ENCODE measurements at regions not wholly inside any gene's neighbourhood (a gene's known extent, or its start where the extent isn't known, plus 50 kb on each side); places are given as distances from the start of the nearest gene placed in this dataset.

GRCh38 chr15:39041979-39042495 is 477.4 kb upstream of the RASGRP1 start:
- no peak for DNase-seq

DNA sequence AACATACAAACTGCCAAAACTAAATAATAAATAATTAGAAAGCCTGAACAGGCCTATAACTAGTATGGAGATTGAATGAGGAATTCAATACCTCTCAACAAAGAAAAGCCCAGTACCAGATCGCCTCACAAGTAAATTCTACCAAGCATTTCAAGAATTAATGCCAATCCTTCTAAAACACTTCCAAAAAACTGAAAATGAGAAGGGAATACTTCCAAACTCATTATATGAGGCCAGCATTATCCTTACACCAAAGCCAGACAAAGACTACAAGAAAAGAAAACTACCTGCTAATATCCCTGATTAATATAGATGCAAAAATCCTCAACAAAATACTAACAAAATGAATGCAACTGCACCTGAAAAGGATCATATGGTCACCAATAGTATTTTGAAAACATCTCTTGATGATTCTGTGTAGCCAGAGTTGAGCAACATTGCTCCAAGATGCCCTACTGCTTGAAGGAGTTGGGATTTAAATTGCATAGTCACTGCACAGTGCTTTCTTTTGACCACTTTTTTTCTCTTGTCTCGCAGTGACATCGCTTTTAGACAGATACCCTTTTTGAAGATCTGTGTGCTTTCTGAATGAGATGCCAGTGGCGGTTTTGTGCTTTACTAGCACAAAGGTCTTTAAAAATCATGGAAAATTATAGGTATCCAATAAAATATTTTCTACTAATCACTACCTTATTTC is 487.2 kb upstream of the RASGRP1 start:
- no peak for DNase-seq

DNA sequence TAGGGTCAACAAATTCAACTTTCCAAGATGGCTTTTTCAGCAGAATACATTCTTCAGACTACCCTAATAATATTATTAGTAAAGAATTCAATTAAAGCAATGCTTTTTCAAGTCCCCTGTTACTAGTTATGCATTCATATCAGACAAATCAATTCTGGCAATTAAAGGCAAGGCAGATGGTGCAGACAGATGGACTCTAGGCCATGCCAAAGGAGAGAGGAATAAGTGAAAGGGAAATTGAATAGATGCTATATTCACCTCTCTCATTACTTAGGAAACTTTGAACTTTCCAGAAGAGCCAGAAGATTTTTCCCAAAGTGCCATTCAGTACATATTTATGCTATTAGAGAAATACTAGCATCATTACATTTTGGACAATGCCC is 487.7 kb upstream of the RASGRP1 start:
- DNase-seq: no peak

DNA sequence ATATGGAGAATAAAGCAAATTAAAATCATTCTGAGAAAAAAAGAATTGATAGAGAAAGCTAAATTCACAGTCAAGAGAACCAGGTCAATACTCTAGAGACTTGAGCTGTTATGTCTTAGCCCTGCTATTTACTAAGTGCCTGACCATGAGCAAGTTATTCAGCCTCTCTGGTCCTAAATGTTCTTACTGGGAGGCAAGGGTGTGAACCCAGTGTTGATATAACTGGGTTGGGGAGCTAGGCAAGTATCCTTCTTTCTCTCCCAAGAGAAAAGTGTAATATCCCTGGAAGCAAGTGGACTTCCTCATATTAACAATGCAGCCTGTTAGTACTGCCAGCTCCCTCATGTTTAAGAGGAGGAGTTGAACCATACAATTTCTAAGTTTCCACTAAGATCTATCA is 488.9 kb upstream of the RASGRP1 start:
- no peak for DNase-seq

DNA sequence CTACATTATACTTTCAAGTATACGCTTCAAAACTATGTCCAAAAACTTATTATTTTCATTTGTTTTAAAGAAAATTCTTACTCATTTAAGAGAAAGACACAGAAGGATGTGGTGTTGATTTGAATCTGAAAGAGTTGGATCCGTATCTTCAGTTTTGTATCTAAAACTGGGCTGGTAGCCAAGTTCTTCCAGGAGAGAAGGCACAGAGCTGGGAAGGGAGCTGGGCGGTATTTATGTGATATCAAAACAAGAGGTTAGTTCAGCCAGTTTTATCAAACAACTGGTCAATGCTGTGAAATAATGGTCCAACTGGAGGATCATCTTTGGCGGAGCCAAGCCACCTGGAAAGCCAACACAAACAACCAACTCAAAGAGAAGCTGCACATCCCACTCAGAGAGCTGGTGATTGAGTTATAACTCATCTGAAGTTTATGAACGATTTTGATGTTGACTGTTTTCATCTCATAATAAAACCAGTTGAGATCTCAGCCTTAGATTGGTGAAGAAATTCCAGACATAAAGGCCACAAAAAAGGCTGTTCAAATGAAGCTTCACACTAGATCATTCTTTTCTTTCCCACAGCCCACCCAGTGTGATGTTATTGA is 489.6 kb upstream of the RASGRP1 start:
- DNase-seq: no peak

GRCh38 chr15:39056357-39056756 is 491.7 kb upstream of the RASGRP1 start:
- DNase-seq: no peak

DNA sequence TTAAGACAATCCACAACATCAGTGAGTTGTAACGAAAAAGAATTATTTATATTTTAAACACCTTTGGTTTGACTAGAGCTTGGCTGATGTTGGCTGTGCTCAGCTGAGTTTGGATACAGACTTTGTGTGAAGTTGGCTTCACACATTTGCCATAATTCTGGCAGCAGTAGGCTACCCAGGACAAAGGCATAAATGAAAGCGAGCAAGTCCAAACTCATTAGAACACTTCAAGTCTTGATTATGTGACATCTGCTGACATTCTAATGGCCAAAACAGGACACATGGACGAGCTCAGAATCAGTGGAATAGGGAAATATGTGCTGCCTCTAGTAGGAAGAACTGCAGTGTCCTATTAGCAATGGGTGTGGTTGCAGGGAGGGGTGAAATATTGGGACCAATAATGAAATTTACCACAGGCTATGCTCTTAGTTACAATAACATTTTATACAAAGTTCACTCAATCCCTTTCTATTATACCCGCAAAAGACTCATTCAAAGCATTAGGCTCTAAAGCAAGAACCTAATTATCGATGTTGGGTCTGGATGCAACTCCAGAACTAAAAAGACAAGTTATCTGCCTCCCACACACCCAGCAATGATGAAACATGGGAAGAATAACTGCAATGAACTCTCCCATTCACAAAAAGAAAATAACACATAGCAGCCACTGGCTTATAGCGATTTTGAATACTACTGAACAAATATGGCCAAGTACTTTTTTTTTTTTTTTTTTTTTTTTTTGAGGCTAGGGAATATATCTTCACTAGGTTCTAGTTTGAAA is 493.9 kb upstream of the RASGRP1 start:
- no peak for DNase-seq

DNA sequence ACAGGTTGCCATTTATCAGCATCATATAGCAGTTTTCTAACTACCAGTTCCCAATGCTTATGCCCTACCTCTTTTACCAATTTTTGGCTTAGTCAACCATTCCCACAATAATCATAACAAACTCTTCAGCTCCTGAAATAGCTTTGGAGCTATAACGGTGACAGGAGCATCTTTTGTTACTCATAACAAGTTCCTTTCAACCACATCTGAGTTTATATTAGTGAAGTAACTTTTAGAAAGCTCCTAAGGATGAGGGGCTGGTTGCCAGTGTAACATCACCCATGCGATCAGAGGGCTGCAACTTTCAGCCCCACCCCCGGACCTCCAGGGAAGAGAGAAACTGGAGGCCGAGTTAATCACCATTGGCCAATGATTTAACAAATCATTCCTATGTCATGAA is 495.3 kb upstream of the RASGRP1 start:
- DNase-seq: no peak

DNA sequence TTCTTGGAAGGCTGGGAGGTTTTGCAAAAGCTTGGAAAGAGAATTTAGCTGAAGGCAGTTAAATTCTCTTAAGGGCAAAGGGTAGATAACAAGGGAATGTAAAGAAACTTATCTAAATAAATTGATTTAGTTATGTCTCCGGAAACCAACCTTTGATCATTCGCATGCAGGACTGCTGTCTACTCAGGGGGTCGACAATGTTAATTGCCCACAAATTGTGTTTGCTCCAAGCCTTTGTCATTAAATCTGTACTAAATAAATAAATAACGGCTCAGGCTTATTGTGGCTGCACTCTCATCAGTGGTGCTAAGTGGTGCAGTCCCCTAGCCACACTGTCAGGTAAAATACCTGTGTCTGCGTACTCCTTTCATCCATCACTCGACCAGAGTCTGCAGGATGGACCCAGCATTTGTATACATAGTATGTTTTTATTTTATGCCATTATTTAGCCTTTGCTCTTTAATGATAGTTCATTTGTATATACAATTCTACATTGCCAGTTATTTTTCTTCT is 497.4 kb upstream of the RASGRP1 start:
- DNase-seq: no peak

GRCh38 chr15:39066677-39067076 is 502.1 kb upstream of the RASGRP1 start:
- no peak for DNase-seq

DNA sequence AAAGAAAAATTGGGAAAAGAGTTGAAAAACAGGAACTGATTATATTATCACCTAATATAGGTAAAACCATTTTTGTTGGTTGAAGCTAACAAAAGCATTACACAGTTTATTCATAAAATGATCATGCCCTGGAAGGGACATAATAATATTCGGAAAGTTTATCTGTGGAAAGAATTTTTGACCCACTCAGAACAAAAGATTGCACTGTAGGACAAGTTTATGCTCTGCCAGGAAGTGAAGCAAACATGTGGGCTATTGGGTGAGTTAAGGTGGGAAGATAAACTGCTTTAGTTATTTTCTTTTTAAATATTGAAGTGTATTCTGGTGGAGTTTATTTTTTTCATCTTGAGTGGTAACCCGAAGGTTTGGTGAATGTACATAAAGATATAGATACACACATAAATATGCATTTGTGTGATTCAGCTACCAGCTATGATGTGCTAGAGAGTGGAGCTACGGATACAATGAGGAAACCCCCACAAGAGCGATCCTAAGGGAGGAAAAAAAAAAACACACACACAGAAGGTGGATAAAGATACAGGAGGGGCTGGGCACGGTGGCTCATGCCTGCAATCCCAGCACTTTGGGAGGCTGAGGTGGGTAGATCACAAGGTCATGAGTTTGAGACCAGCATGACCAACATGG is 506.4 kb upstream of the THBS1 start:
- no peak for DNase-seq

DNA sequence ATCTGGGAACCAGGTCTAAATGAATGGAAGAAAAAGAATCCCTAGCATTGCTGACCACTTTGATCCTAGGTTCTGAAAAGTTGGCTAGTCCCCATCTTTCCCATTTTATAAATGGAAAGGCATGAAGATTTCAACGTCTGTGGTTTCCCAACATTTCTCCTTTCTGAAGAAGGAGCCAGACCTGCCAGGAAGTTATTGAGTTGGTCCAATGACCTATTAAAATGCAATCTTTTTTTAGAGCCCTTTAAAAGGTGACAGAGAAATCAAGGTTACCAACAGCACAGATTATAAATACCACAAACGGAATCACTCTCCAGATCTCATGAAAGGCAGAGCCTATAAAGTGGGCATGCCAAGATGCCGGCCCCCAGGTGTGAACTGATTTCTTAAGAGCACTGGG is 505.6 kb upstream of the THBS1 start:
- DNase-seq: no peak

GRCh38 chr15:39075756-39076341 is 505.0 kb upstream of the THBS1 start:
- DNase-seq: no peak

DNA sequence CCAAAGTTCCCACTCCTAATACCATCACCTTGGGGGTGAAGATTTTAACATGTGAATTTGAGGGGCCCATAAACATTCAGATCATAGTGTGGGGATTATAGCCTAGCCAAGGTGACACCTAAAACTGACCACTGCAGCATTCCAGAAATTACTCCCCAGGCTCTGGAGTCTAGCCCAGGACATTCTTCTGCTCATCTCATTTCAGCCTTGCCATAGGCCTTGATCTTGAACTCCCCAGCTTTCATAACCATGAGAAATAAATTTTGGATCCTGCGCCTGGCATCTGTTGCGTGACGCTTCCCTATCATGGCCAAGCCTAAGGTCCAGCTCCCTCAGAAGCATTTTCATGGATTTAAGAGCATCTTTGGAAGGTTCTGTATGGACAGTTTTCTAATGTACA is 502.9 kb upstream of the THBS1 start:
- DNase-seq: no peak

GRCh38 chr15:39079296-39079847 is 501.5 kb upstream of the THBS1 start:
- peak; percentile 45 for DNase-seq

DNA sequence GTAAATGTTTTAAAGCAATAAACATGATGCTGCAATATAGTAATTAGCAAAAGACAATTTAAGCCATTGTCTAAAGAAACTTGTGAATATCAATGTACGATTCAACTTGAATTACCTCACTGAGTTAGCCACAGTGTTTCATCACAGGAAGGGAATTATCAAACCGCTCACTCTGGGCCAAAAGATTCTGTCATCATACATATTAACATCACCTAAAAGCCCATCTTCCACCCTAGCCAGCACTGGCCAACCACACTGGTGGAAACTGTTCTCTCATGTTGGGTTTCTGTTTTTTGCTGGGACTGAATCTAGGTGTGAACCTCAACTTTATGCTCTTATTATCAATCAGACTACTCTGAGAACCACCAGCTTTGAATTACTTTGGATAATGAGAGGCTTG is 497.7 kb upstream of the THBS1 start:
- no peak for DNase-seq

- DNase-seq: peak; percentile 64
Observed at GRCh38 chr15:39084674-39085530, 496.0 kb upstream of the THBS1 start.

DNA sequence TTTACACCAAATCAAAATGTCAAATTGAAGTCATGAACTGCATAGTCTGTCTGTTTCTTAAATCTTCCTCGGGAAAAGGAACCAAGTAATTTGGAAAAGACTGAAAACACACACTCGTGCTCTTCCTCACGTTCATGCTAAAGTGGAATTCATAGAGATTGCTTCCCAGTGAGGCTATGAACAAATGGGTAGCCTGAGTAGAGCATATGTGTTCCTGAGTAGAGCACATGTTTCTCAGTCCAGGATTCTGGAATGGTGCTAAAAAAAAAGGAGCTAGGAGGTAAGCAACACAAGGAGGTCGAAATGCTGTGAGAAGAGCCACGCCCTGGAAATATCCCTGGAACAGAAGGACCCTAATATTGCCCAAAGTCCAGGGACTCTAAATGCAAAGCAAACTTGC is 494.2 kb upstream of the THBS1 start:
- DNase-seq: no peak

- DNase-seq: no peak
Observed at GRCh38 chr15:39088156-39088555, 492.7 kb upstream of the THBS1 start.

DNA sequence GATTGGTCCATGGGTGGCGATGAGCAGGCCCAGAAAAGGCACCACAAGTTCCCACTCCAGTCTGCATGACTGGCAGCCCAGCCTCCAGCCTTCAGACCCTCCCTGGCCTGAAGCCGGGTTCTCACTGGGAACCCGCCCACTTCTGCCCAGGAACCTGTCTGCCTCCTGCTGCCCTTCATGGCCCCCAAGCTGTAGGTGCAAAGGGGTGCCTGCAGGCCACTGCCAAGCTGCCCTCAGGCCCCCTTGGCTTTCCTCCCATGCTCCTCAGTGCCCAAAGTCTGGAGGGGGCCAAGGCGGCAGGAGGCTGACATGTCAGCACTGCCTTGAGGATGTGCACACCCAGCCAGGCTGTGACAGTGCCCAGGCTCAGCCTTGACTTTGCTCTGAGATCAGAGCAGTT is 488.5 kb upstream of the THBS1 start:
- no peak for DNase-seq

DNA sequence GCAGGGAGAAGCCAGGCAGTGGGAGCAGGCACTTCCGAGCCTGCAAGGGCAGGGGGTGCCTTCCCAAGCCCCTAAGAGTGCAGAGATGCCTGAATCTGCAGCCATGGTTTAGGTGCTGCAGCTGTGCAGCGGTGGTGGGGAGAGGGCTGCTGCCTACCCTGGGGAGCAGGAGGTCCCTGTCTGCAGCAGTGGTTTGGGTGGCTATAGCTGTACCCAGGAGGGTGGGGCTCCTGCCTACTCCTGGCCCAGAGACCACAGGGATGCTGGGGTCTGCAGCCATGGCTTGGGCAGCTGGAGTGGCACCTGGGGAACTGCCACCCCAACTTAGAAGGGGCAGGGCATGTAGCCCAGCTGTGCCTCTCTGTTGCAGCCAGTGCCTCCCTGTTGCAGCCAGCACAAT is 488.1 kb upstream of the THBS1 start:
- DNase-seq: no peak
